K562 (cell line): ENCODE measurements at regions not wholly inside any gene's neighbourhood (a gene's known extent, or its start where the extent isn't known, plus 50 kb on each side); places are given as distances from the start of the nearest gene placed in this dataset.
A peak's percentile ranks its signal among the peaks of the same experiment; 100 is the strongest.

Experiments used
- ATAC-seq: fragments of 200-7000 bp; cut with Tn5 transposase; 3 replicates; pipeline ENCODE4 v1.9.1; 2020; ENCODE audit warnings: moderate library complexity
- BruUV-seq: library from RNA; stranded (reverse); fragments of 400-500 nt; replicated peaks from 2 replicates; lab custom pipeline; 2021; lab: Mats Ljungman, UMichigan
- CTCF ChIA-PET: fragments of 300-600 bp; formaldehyde crosslinking; extraction: SDS; loops from one replicate; lab custom pipeline; 2021; ENCODE audit warnings: low intra/inter-chr PET ratio; lab: Yijun Ruan, JAX
- POLR2A ChIA-PET: fragments of 300-600, 350-650 bp; sonication (Branson Sonifier 250); formaldehyde crosslinking; extraction: SDS; loops from one replicate; lab custom pipeline; 2021; ENCODE audit warnings: antibody characterized with exemption, inconsistent platforms; lab: Yijun Ruan, JAX
- DNase-seq, 4 experiments: peaks; one replicate each; pipeline versions ENCODE4 v3.0.0 to v3.0.0-alpha.2; 2011 to 2018; ENCODE audit warnings: low spot score in 3 of 4, mixed read lengths in 3 of 4; ENCODE audit errors: extremely low read depth in 1 of 4
- FAIRE-seq: peaks from 2 replicates; lab custom pipeline; 2011; peaks lifted over from hg19 to GRCh38; lab: Jason Lieb, UNC
- H2AFZ ChIP-seq: 2 replicates; pipeline ENCODE4 v1.6.0; 2011; ENCODE audit warnings: low read depth, low read length, control low read depth, inconsistent platforms
- H3K27ac ChIP-seq: fragments of 200-600 bp; 3 replicates; pipeline ENCODE4 v1.8.0; 2011; ENCODE audit warnings: low read depth, mild to moderate bottlenecking, control low read depth, inconsistent platforms, low read length, moderate library complexity, mixed read lengths; ENCODE audit errors: extremely low read depth
- H3K27me3 ChIP-seq, 2 experiments: fragments of 300-600 bp in 1 of 2; 2 replicates in 1 of 2; 3 replicates in 1 of 2; pipeline versions ENCODE4 v1.6.0 to v1.8.0; 2011; ENCODE audit warnings: inconsistent platforms in 2 of 2, low read length in 2 of 2, mild to moderate bottlenecking in 1 of 2, mixed read lengths in 1 of 2, moderate library complexity in 1 of 2; ENCODE audit not compliant: control insufficient read depth in 2 of 2, insufficient read depth in 2 of 2
- H3K36me3 ChIP-seq: fragments of 300-600 bp; 3 replicates; pipeline ENCODE4 v1.8.0; 2011; ENCODE audit warnings: mild to moderate bottlenecking, low read length, inconsistent platforms; ENCODE audit not compliant: control insufficient read depth, insufficient read depth
- H3K4me1 ChIP-seq, 2 experiments: fragments of 200-600 bp in 1 of 2; replicated peaks in 1 of 2; 2 replicates in 1 of 2; 3 replicates in 1 of 2; pipeline versions ENCODE4 v1.5.1 to v1.8.0; 2011; ENCODE audit warnings: inconsistent platforms in 2 of 2, low read length in 2 of 2, mild to moderate bottlenecking in 1 of 2, mixed read lengths in 1 of 2, moderate library complexity in 1 of 2; ENCODE audit not compliant: control insufficient read depth in 2 of 2, insufficient read depth in 2 of 2
- H3K4me2 ChIP-seq: 2 replicates; pipeline ENCODE4 v1.6.1; 2011; ENCODE audit warnings: low read length, control low read depth, inconsistent platforms, mixed read lengths; ENCODE audit not compliant: insufficient read depth
- H3K4me3 ChIP-seq: fragments of 200-600 bp; sonication (generic), shearing (Covaris generic); 2 replicates; pipeline ENCODE4 v1.5.1; 2016; ENCODE audit warnings: control low read depth, inconsistent platforms
- H3K79me2 ChIP-seq: fragments of 200-600 bp; 3 replicates; pipeline ENCODE4 v1.8.0; 2011; ENCODE audit warnings: low read length, inconsistent platforms; ENCODE audit not compliant: control insufficient read depth, insufficient read depth
- H3K9ac ChIP-seq, 2 experiments: 2 replicates each; pipeline versions ENCODE4 v1.6.0 to v1.6.1; 2011; ENCODE audit warnings: low read depth in 2 of 2, low read length in 2 of 2, control low read depth in 1 of 2, inconsistent platforms in 1 of 2, mild to moderate bottlenecking in 1 of 2, mixed read lengths in 1 of 2; ENCODE audit not compliant: insufficient read depth in 1 of 2
- H3K9me1 ChIP-seq: one replicate; pipeline ENCODE4 v1.6.0; 2011; ENCODE audit warnings: inconsistent platforms, mild to moderate bottlenecking, low read length, moderate library complexity; ENCODE audit not compliant: control insufficient read depth, insufficient read depth
- H3K9me3 ChIP-seq: replicated peaks from 2 replicates; pipeline ENCODE4 v1.5.1; 2011; ENCODE audit warnings: low read depth, low read length, inconsistent platforms; ENCODE audit not compliant: control insufficient read depth, insufficient read depth
- H4K20me1 ChIP-seq: replicated peaks from 2 replicates; pipeline ENCODE4 v1.6.1; 2011; ENCODE audit warnings: low read length, inconsistent platforms, mixed read lengths; ENCODE audit not compliant: control insufficient read depth, insufficient read depth
- NCOA1 ChIP-seq: fragments of 450-650 bp; IDR thresholded peaks from 2 replicates; pipeline ENCODE4 v1.6.1; 2016; ENCODE audit warnings: low read depth
- TEAD4 ChIP-seq, 2 experiments: sonication (generic) in 1 of 2; formaldehyde crosslinking in 1 of 2; IDR thresholded peaks; 2 replicates each; pipeline versions ENCODE4 v1.6.1 to v1.8.0; 2012 to 2022; ENCODE audit warnings: borderline replicate concordance in 1 of 2, inconsistent platforms in 1 of 2, low read length in 1 of 2, mild to moderate bottlenecking in 1 of 2, missing genetic modification reagents in 1 of 2
- ZNF609 ChIP-seq: sonication (generic); formaldehyde crosslinking; IDR thresholded peaks from 2 replicates; pipeline ENCODE4 v1.8.1; 2023; ENCODE audit warnings: missing genetic modification reagents, mild to moderate bottlenecking, borderline replicate concordance
- WGBS: fragments of 100-300 bp; shearing (Covaris generic); methylation state at CpG from one replicate; pipeline ENCODE4 v1.1.6; 2016; ENCODE audit warnings: low coverage, mixed read lengths; ENCODE audit not compliant: insufficient coverage; ENCODE audit errors: missing lambda C conversion rate; 5-methylcytosine and 5-hydroxymethylcytosine counted together
- in situ Hi-C: fragments of 300-500 bp; cut with MboI; formaldehyde crosslinking; loops from 4 replicates; pipeline ENCODE4 v1.15.0; 2018; ENCODE audit warnings: inconsistent platforms, mixed read lengths
- intact Hi-C: fragments of 100-400 bp; cut with micrococcal nuclease; formaldehyde crosslinking; loops from 2 replicates; pipeline ENCODE4 v1.14.2; 2022

GRCh38 chr3:112759210-112759609 lies 87.5 kb downstream of the CD200R1L start (continued):
- TF ChIP-seq ZNF609 (CRISPR knock-in tag), result no peak
- peak; percentile 56 for TF ChIP-seq TEAD4 (IDR thresholded peaks at IDR 0.05; ENCODE audit: low read length)
- no peak for TF ChIP-seq TEAD4 (CRISPR knock-in tag; IDR thresholded peaks at IDR 0.05; ENCODE audit: borderline replicate concordance)

DNA sequence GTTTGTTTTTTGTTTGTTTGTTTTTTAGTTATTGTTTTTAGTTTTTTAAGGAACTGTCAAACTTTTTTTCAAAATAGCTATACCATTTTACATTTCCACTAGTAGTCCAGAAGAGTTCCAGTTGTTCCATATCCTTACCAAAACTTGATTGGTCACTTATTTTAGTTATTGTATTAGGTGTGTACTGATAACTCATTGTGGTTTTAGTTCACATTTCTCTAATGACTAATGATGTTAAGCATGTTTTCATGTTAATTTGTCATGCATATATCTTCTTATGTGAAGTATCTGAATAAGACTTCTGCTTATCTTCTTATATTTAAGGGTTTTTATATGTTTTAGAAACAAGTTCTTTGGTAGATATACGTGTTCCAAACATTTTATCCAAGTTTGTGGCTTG lies 89.5 kb downstream of the CD200R1L start:
- H3K27ac ChIP-seq, result no peak overlapping the region
- no peak overlapping the region for H3K9ac ChIP-seq
- no peak overlapping the region for H3K4me3 ChIP-seq
- ATAC-seq (no peak), DNase-seq (no peak), FAIRE-seq (no peak)
- H4K20me1 ChIP-seq, result no peaks in the 10 kb centered on the region
- no peaks in the 10 kb centered on the region for H3K9me1 ChIP-seq
- peaks cover 3 to 8% of the 10 kb centered on the region in 2 experiments; a peak in 2 of 5 replicates for H3K4me1 ChIP-seq
- H3K36me3 ChIP-seq, result no peaks in the 10 kb centered on the region
- H2AFZ ChIP-seq, result no peak overlapping the region
- BruUV-seq, result no TSS peak
- no peaks in the 10 kb centered on the region; the same call in 2 of the 3 replicates for H3K79me2 ChIP-seq
- intact Hi-C loops (no loop called here), in situ Hi-C loops (no loop called here)
- POLR2A ChIA-PET, result no interaction called here
- 52% methylated on average over 1 of the region's 1 CpG for WGBS
- no peaks in the 10 kb centered on the region for H3K9me3 ChIP-seq
- no peak overlapping the region for H3K4me2 ChIP-seq
- TF ChIP-seq NCOA1, result no peak
- CTCF ChIA-PET, result no interaction called here
- H3K27me3 ChIP-seq, result no peaks in the 10 kb centered on the region
